ENCODE measurements at regions not wholly inside any gene's neighbourhood (a gene's known extent, or its start where the extent isn't known, plus 50 kb on each side); places are given as distances from the start of the nearest gene placed in this dataset.

DNA sequence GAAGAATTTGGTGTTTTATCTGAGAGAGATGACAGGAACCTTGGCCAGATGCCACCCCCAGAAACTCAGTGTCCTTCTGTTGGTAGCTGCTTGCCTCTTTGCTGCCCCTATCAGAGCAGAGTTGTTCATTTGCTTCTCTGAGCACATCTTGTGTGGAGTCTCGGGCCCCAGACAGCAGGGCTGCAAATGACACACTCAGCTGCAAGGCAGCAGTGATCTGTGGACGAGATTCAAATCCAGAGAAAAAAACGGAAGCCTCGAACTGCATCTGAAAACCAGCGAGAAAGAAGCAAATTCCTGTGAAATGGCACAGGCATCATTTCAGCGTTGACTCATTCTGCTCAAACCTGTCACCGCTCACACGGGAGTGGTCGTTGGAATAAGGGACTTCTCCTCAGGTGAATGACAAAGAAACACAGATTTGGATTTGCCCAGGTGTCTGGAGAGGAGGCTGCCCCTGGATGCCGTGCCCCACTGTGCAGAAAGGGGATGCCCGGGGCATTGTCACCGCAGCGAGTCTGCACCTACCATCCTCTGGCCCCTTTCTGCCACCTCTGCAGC lies 144.7 kb downstream of the PFKFB3 start (continued):
- TF ChIP-seq, protein P1, sequence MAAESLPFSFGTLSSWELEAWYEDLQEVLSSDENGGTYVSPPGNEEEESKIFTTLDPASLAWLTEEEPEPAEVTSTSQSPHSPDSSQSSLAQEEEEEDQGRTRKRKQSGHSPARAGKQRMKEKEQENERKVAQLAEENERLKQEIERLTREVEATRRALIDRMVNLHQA (CRISPR knock-in tag; IDR thresholded peaks at IDR 0.05) = no peak
- TF ChIP-seq, protein P2, sequence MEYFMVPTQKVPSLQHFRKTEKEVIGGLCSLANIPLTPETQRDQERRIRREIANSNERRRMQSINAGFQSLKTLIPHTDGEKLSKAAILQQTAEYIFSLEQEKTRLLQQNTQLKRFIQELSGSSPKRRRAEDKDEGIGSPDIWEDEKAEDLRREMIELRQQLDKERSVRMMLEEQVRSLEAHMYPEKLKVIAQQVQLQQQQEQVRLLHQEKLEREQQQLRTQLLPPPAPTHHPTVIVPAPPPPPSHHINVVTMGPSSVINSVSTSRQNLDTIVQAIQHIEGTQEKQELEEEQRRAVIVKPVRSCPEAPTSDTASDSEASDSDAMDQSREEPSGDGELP (IDR thresholded peaks at IDR 0.05; ENCODE audit: borderline replicate concordance, low read depth) = no peak
- TF ChIP-seq, protein P3, sequence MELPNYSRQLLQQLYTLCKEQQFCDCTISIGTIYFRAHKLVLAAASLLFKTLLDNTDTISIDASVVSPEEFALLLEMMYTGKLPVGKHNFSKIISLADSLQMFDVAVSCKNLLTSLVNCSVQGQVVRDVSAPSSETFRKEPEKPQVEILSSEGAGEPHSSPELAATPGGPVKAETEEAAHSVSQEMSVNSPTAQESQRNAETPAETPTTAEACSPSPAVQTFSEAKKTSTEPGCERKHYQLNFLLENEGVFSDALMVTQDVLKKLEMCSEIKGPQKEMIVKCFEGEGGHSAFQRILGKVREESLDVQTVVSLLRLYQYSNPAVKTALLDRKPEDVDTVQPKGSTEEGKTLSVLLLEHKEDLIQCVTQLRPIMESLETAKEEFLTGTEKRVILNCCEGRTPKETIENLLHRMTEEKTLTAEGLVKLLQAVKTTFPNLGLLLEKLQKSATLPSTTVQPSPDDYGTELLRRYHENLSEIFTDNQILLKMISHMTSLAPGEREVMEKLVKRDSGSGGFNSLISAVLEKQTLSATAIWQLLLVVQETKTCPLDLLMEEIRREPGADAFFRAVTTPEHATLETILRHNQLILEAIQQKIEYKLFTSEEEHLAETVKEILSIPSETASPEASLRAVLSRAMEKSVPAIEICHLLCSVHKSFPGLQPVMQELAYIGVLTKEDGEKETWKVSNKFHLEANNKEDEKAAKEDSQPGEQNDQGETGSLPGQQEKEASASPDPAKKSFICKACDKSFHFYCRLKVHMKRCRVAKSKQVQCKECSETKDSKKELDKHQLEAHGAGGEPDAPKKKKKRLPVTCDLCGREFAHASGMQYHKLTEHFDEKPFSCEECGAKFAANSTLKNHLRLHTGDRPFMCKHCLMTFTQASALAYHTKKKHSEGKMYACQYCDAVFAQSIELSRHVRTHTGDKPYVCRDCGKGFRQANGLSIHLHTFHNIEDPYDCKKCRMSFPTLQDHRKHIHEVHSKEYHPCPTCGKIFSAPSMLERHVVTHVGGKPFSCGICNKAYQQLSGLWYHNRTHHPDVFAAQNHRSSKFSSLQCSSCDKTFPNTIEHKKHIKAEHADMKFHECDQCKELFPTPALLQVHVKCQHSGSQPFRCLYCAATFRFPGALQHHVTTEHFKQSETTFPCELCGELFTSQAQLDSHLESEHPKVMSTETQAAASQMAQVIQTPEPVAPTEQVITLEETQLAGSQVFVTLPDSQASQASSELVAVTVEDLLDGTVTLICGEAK (IDR thresholded peaks at IDR 0.05) = no peak
- TF ChIP-seq, protein P3 (CRISPR knock-in tag; IDR thresholded peaks at IDR 0.05) = no peak
- TF ChIP-seq, protein P4, sequence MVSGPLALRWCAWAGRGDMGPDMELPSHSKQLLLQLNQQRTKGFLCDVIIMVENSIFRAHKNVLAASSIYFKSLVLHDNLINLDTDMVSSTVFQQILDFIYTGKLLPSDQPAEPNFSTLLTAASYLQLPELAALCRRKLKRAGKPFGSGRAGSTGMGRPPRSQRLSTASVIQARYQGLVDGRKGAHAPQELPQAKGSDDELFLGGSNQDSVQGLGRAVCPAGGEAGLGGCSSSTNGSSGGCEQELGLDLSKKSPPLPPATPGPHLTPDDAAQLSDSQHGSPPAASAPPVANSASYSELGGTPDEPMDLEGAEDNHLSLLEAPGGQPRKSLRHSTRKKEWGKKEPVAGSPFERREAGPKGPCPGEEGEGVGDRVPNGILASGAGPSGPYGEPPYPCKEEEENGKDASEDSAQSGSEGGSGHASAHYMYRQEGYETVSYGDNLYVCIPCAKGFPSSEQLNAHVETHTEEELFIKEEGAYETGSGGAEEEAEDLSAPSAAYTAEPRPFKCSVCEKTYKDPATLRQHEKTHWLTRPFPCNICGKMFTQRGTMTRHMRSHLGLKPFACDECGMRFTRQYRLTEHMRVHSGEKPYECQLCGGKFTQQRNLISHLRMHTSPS (CRISPR knock-in tag; IDR thresholded peaks at IDR 0.05; ENCODE audit: low read depth) = no peak
- TF ChIP-seq MEIS1 (CRISPR knock-in tag; IDR thresholded peaks at IDR 0.05; ENCODE audit: borderline replicate concordance) = no peak
- no peak for TF ChIP-seq SOX6 (IDR thresholded peaks at IDR 0.05)
- TF ChIP-seq SOX6 (CRISPR knock-in tag; IDR thresholded peaks at IDR 0.05) = no peak
- no peak for TF ChIP-seq SNAPC2 (CRISPR knock-in tag; IDR thresholded peaks at IDR 0.05)
